CD8-positive, alpha-beta memory T cell (primary cell): ENCODE measurements at regions not wholly inside any gene's neighbourhood (a gene's known extent, or its start where the extent isn't known, plus 50 kb on each side); places are given as distances from the start of the nearest gene placed in this dataset.

Experiments
- CTCF ChIA-PET: fragments of 350-600 bp; sonication (Branson Sonifier 250); formaldehyde crosslinking; loops from one replicate; lab custom pipeline; 2021; ENCODE audit warnings: antibody characterized with exemption; lab: Charles Lee
- POLR2A ChIA-PET: fragments of 350-600 bp; sonication (Branson Sonifier 250); formaldehyde crosslinking; loops from one replicate; lab custom pipeline; 2021; ENCODE audit warnings: antibody characterized with exemption; lab: Charles Lee
- DNase-seq, 5 donors: peaks; one replicate each; pipeline versions ENCODE4 v3.0.0 to v3.0.0-alpha.2; 2020 to 2022; ENCODE audit warnings: mixed read lengths in 1 of 5
- H3K27ac ChIP-seq: one replicate; pipeline ENCODE4 v1.7.0; 2013; ENCODE audit warnings: low read depth, mild to moderate bottlenecking, low read length, moderate library complexity
- H3K27me3 ChIP-seq: 2 replicates; pipeline ENCODE4 v1.7.0; 2013; ENCODE audit warnings: low read length, mild to moderate bottlenecking; ENCODE audit not compliant: insufficient read depth, poor library complexity, severe bottlenecking
- H3K36me3 ChIP-seq: 2 replicates; pipeline ENCODE4 v1.7.0; 2013; ENCODE audit warnings: mild to moderate bottlenecking, low read length, moderate library complexity; ENCODE audit not compliant: insufficient read depth
- H3K4me1 ChIP-seq: 2 replicates; pipeline ENCODE4 v1.7.0; 2013; ENCODE audit warnings: mild to moderate bottlenecking, low read length, moderate library complexity; ENCODE audit not compliant: insufficient read depth
- H3K4me3 ChIP-seq: 2 replicates; pipeline ENCODE4 v1.7.0; 2013; ENCODE audit warnings: mild to moderate bottlenecking, low read length
- H3K9me3 ChIP-seq: 2 replicates; pipeline ENCODE4 v1.7.0; 2013; ENCODE audit warnings: mild to moderate bottlenecking, low read length
- H3K27ac Mint-ChIP-seq, 8 donors: one replicate each; pipeline ENCODE4 v1.8.0; 2020 to 2021; ENCODE audit warnings: mixed read lengths in 8 of 8, mild to moderate bottlenecking in 6 of 8, inconsistent platforms in 3 of 8, moderate library complexity in 3 of 8
- H3K27me3 Mint-ChIP-seq, 2 donors: one replicate each; pipeline ENCODE4 v1.8.0; 2020 to 2021; ENCODE audit warnings: mixed read lengths in 2 of 2, mild to moderate bottlenecking in 1 of 2, moderate library complexity in 1 of 2
- H3K36me3 Mint-ChIP-seq, 3 donors: one replicate each; pipeline ENCODE4 v1.8.0; 2020 to 2021; ENCODE audit warnings: mixed read lengths in 3 of 3, inconsistent platforms in 1 of 3, mild to moderate bottlenecking in 1 of 3
- H3K4me1 Mint-ChIP-seq, 3 donors: one replicate each; pipeline ENCODE4 v1.8.0; 2020 to 2021; ENCODE audit warnings: mixed read lengths in 3 of 3, inconsistent platforms in 1 of 3, mild to moderate bottlenecking in 1 of 3
- H3K4me3 Mint-ChIP-seq, 7 donors: one replicate each; pipeline ENCODE4 v1.8.0; 2020 to 2021; ENCODE audit warnings: mixed read lengths in 7 of 7, mild to moderate bottlenecking in 6 of 7, moderate library complexity in 4 of 7, inconsistent platforms in 2 of 7
- H3K9me3 Mint-ChIP-seq, 5 donors: one replicate each; pipeline ENCODE4 v1.8.0; 2020 to 2022; ENCODE audit warnings: mixed read lengths in 5 of 5, mild to moderate bottlenecking in 3 of 5, moderate library complexity in 2 of 5, inconsistent platforms in 1 of 5

DNA sequence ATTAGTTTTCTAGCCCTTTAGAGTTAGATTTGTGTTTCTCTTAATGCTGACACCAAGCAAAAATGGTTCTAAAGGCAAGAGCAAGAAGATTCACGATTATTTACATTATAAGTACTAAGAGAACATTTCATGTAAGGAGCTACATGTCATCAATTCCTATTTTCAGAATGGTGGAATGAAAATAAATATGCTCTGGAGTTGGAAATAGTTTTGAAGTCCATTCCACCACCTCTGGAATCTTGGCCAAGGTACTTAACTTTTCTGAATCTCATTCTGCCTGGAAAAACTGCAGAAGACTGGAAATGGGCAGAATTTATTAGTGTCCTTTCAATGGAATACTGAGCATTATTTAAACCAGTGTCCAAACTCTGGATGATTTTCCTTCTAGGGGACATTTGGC lies 125.1 kb upstream of the RAB11FIP2 start:
- Histone ChIP-seq H3K9me3 (no peaks in the 10 kb centered on the region), H3K4me3 (no peak overlapping the region), H3K27ac (no peak overlapping the region), H3K27me3 (no peaks in the 10 kb centered on the region), H3K36me3 (no peaks in the 10 kb centered on the region), H3K4me1 (no peaks in the 10 kb centered on the region)
- Mint-ChIP-seq H3K27me3 (peaks cover 8 to 17% of the 10 kb centered on the region in 2 donors), H3K27ac (no peak overlapping the region), H3K4me1 (no peaks in the 10 kb centered on the region), H3K36me3 (no peaks in the 10 kb centered on the region), H3K4me3 (no peak overlapping the region), H3K9me3 (peaks cover 0 to 4% (median 0%) of the 10 kb centered on the region in 5 donors)
- CTCF ChIA-PET, result no interaction called here
- no peak for DNase-seq
- POLR2A ChIA-PET, result no interaction called here

DNA sequence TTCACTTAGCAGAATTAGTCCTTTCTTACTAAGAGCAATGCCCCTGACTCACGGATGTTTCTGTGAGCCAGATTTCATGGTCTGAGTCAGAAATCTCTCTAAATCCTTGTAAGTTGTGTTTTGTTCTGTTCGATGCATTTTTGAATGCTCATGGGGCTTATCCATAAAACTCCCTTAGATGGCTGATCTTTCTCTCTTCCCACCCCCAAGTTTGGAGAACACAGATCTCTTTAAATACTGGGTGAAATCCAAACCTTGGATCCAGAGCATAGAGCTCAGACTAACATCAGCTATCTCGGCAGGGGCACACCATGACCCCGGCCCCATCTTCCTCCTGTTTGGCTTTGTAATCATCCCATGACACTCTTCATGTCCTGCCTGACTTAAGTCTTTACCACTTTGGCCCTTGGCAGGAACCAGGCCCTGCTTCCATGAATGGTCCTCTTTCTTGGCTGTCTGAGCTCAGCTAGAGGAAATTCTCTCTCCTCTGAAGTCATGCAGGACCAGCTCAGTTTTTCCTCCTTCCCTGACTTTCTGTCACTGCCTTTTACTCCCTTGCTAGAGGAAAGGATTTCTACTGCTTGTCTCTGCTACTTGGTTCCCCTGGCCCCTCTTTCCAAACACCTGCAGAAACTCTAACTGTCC lies 120.4 kb upstream of the RAB11FIP2 start:
- Histone ChIP-seq H3K4me1 (no peaks in the 10 kb centered on the region), H3K27ac (no peak overlapping the region), H3K9me3 (no peaks in the 10 kb centered on the region), H3K27me3 (no peaks in the 10 kb centered on the region), H3K4me3 (no peak overlapping the region), H3K36me3 (no peaks in the 10 kb centered on the region)
- H3K27me3 Mint-ChIP-seq, result peaks cover 10 to 11% of the 10 kb centered on the region in 2 donors
- H3K9me3 Mint-ChIP-seq, result peaks cover 0 to 2% (median 0%) of the 10 kb centered on the region in 5 donors
- no peak overlapping the region for H3K4me3 Mint-ChIP-seq
- ChIA-PET POLR2A (no interaction called here), CTCF (no interaction called here)
- no peak overlapping the region for H3K27ac Mint-ChIP-seq
- no peak for DNase-seq
- H3K4me1 Mint-ChIP-seq, result no peaks in the 10 kb centered on the region
- no peaks in the 10 kb centered on the region for H3K36me3 Mint-ChIP-seq

DNA sequence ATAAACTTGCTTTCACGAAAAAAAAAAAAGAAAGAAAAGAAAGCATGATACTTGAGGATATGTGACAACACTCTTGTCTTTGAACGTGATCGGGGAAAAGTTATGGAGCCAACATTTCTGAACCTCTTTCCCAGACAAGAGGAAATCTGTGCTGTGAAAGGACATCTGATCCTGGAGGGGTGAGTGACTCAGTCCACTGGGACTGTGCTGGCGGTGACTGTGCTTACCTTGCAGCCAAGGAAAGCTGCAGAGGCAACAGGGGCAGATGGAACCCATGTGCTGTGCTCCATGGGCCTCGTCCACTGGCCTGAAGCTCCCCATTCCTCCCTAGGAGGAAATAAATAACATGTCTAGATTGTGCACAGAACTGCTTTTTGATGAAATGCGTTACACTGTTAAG lies 116.5 kb upstream of the RAB11FIP2 start:
- Histone ChIP-seq H3K36me3 (no peaks in the 10 kb centered on the region), H3K4me3 (no peak overlapping the region), H3K27me3 (no peaks in the 10 kb centered on the region), H3K4me1 (no peaks in the 10 kb centered on the region), H3K27ac (no peak overlapping the region), H3K9me3 (no peaks in the 10 kb centered on the region)
- Mint-ChIP-seq H3K4me3 (no peak overlapping the region), H3K4me1 (no peaks in the 10 kb centered on the region), H3K27me3 (peaks cover 5 to 11% of the 10 kb centered on the region in 2 donors), H3K36me3 (no peaks in the 10 kb centered on the region), H3K27ac (no peak overlapping the region), H3K9me3 (no peaks in the 10 kb centered on the region)
- CTCF ChIA-PET, result no interaction called here
- DNase-seq, result no peak
- POLR2A ChIA-PET, result no interaction called here

DNA sequence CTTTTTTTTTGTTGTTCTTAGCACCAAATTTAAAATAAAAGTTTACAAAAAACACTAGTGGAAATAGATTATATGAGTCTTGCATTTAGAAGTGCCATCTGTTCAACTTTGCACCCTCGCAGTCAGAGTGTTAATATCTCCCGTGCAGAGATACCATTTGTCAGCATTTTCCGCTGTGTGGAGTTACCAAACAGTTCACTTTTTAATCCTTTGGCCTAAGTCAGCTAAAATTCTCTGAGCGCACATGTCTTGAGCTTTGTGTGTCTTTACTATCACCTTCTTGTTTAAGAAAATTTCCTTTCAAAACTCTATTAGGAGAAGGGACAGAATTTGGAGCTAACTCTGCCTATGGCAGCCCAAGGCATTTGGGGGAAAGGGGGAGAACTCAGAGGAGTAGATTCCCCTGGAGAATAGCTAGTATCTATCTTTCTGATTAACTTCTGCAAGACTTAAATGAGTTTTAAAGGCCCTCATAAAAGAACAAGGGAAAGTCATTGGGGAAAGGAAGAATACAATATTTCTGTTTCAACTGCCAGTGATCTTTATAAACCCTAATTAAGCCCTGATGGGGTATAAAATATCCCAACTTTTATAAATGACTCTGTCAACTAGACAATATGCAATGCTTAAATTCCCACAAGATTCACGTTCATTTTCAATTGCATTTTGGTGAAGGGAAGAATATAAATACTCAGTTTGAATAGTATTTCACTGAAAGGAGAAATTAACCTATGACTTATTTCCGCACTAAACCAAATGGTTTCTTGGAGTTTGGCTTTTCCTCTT lies 114.9 kb upstream of the RAB11FIP2 start:
- POLR2A ChIA-PET, result no interaction called here
- H3K27ac Mint-ChIP-seq, result no peak overlapping the region
- no peaks in the 10 kb centered on the region for H3K9me3 ChIP-seq
- H3K27me3 ChIP-seq, result no peaks in the 10 kb centered on the region
- CTCF ChIA-PET, result no interaction called here
- H3K4me1 Mint-ChIP-seq, result no peaks in the 10 kb centered on the region
- DNase-seq, result no peak
- H3K36me3 ChIP-seq, result no peaks in the 10 kb centered on the region
- no peaks in the 10 kb centered on the region for H3K36me3 Mint-ChIP-seq
- no peak overlapping the region for H3K4me3 Mint-ChIP-seq
- H3K27ac ChIP-seq, result no peak overlapping the region
- H3K4me1 ChIP-seq, result no peaks in the 10 kb centered on the region
- H3K27me3 Mint-ChIP-seq, result peaks cover 3 to 8% of the 10 kb centered on the region in 2 donors
- no peaks in the 10 kb centered on the region for H3K9me3 Mint-ChIP-seq
- no peak overlapping the region for H3K4me3 ChIP-seq

DNA sequence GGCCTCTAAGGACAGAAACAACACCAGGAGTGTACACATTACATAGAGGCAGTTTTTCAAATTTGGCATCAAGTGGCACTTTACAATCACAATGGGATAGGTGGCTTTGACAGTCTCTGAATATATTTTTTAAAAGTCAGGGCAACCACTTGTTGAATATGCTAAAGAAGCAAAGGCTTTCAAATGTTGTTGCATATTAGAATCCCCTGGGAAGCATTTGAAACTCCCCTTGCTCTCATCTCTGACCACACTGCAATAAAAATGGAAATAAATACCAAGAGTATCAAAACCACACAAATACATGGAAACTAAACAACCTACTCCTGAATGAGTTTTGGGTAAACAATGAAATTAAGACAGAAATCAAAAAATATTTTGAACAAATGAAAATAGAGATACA lies 106.5 kb upstream of the RAB11FIP2 start:
- Mint-ChIP-seq H3K9me3 (peaks cover 0 to 7% (median 2%) of the 10 kb centered on the region in 5 donors), H3K4me3 (no peak overlapping the region), H3K4me1 (no peaks in the 10 kb centered on the region), H3K36me3 (no peaks in the 10 kb centered on the region), H3K27me3 (peaks cover 0 to 18% of the 10 kb centered on the region in 2 donors), H3K27ac (no peak overlapping the region)
- H3K27me3 ChIP-seq, result no peaks in the 10 kb centered on the region
- H3K27ac ChIP-seq, result no peak overlapping the region
- CTCF ChIA-PET, result no interaction called here
- H3K4me3 ChIP-seq, result no peak overlapping the region
- POLR2A ChIA-PET, result no interaction called here
- H3K9me3 ChIP-seq, result no peaks in the 10 kb centered on the region
- no peaks in the 10 kb centered on the region for H3K4me1 ChIP-seq
- no peaks in the 10 kb centered on the region for H3K36me3 ChIP-seq
- DNase-seq, result no peak

DNA sequence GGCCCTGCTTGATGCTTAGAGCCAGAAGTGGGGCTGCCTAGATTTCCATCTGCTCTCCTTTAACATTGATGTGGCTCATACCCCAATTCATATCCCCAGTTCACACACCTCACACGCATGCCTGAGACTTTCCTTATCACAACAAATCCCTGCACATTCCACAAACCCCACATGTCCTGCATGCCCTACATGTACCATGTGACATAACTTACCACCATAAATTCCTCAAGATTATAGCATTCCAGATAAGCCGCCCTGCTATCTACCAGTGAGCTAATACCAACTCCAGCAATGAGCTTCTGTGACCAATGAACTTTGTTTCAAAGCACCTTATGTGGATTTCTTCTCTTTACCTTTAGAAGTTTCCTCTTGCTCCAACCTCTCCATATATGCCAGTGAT lies 104.7 kb upstream of the RAB11FIP2 start:
- H3K4me1 ChIP-seq, result no peaks in the 10 kb centered on the region
- Mint-ChIP-seq H3K4me3 (no peak overlapping the region), H3K27me3 (peaks cover 0 to 23% of the 10 kb centered on the region in 2 donors)

DNA sequence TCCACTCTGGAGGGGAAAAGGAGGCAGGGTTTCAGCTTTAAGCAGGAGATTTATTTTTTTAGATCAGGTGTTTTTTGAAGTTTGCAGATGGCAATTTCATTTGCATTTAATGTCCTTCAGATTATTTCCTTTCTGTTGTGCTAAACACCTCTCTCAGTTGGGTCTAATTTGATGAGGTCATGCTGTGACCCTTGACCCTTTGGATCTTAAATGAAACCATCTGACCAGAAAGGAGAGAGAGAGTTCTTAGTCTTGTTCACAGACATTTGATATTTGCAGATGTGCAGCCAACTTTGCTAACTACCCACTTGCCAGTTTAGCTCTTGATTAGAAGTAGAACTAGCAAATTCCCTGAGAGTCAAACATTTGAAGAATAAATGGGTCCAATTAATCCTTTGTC lies 101.5 kb upstream of the RAB11FIP2 start:
- Mint-ChIP-seq H3K36me3 (no peaks in the 10 kb centered on the region), H3K9me3 (peaks cover 0 to 7% (median 0%) of the 10 kb centered on the region in 5 donors), H3K4me1 (no peaks in the 10 kb centered on the region), H3K4me3 (no peak overlapping the region), H3K27ac (no peak overlapping the region), H3K27me3 (peaks cover 2 to 23% of the 10 kb centered on the region in 2 donors)
- no peaks in the 10 kb centered on the region for H3K4me1 ChIP-seq
- no peaks in the 10 kb centered on the region for H3K27me3 ChIP-seq
- DNase-seq, result no peak
- H3K9me3 ChIP-seq, result no peaks in the 10 kb centered on the region
- H3K4me3 ChIP-seq, result no peak overlapping the region
- CTCF ChIA-PET, result no interaction called here
- POLR2A ChIA-PET, result no interaction called here
- H3K36me3 ChIP-seq, result no peaks in the 10 kb centered on the region
- no peak overlapping the region for H3K27ac ChIP-seq

More for the DNA sequence above, 104.7 kb upstream of the RAB11FIP2 start:
- Histone ChIP-seq H3K27ac (no peak overlapping the region), H3K9me3 (no peaks in the 10 kb centered on the region), H3K36me3 (no peaks in the 10 kb centered on the region), H3K4me3 (no peak overlapping the region), H3K27me3 (no peaks in the 10 kb centered on the region)
- no peaks in the 10 kb centered on the region for H3K36me3 Mint-ChIP-seq
- ChIA-PET CTCF (no interaction called here), POLR2A (no interaction called here)
- no peak for DNase-seq
- H3K9me3 Mint-ChIP-seq, result peaks cover 0 to 7% (median 2%) of the 10 kb centered on the region in 5 donors
- peak overlapping the region in 1 of 8 donors; percentile 25 for H3K27ac Mint-ChIP-seq
- no peaks in the 10 kb centered on the region for H3K4me1 Mint-ChIP-seq

DNA sequence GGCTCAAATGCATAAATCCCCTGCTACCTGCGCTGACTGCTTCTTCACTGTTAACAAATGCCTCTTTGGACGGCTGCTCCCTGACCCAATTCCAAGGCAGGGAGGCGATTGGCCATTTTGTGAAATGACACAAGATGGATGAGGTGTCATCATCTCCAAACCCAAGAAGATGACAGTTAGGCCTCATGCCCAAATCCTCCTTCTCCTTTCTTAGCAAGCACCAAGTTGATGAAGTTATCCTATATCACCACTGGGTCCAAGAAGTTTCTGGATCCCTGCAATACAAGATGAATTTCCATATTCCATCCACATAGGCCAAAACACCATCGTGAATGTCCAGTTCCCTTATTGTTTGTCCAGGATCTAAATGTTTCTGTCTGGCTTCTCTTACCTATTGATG lies 98.5 kb upstream of the RAB11FIP2 start:
- Mint-ChIP-seq H3K9me3 (peaks cover 0 to 3% (median 0%) of the 10 kb centered on the region in 5 donors), H3K27ac (no peak overlapping the region), H3K4me1 (no peaks in the 10 kb centered on the region), H3K36me3 (no peaks in the 10 kb centered on the region), H3K27me3 (peaks cover 4 to 18% of the 10 kb centered on the region in 2 donors), H3K4me3 (no peak overlapping the region)
- H3K9me3 ChIP-seq, result no peaks in the 10 kb centered on the region
- POLR2A ChIA-PET, result no interaction called here
- H3K4me3 ChIP-seq, result no peak overlapping the region
- CTCF ChIA-PET, result no interaction called here
- no peaks in the 10 kb centered on the region for H3K4me1 ChIP-seq
- no peak overlapping the region for H3K27ac ChIP-seq
- no peak for DNase-seq
- no peaks in the 10 kb centered on the region for H3K36me3 ChIP-seq
- no peaks in the 10 kb centered on the region for H3K27me3 ChIP-seq
